ENCODE measurements at regions not wholly inside any gene's neighbourhood (a gene's known extent, or its start where the extent isn't known, plus 50 kb on each side); places are given as distances from the start of the nearest gene placed in this dataset.
"Not testable (repeated sequence)": the region's sequence is repeated elsewhere in the genome, so short reads cannot be mapped to it uniquely, and the experiment has no call there.

GRCh38 chr7:149714081-149714909 is 59.1 kb downstream of the ZNF467 start:
- peak; percentile 52 for DNase-seq

DNA sequence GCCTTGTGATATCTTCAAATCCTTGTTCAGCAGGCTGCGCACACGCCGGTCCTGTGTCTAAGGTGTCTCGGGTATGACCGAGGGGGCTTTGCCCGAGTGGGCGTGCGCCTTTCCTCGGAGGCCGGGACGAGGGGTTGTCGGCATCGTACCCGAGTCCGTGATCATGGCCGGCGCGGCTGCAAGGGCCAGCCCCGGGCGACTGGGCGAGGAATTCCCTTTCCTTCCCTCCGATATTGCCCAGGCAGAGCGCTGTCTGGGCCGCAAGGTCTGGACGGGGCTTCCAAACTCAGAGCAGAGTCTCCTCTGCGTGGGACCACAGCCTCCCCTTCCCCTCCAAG is 59.7 kb downstream of the ZNF467 start:
- no peak for DNase-seq

- DNase-seq = no peak
These were observed 60.2 kb downstream of the ZNF467 start for GRCh38 chr7:149713061-149713730.

- DNase-seq = no peak
These were observed 65.4 kb downstream of the ZNF467 start for GRCh38 chr7:149708026-149708425.

DNA sequence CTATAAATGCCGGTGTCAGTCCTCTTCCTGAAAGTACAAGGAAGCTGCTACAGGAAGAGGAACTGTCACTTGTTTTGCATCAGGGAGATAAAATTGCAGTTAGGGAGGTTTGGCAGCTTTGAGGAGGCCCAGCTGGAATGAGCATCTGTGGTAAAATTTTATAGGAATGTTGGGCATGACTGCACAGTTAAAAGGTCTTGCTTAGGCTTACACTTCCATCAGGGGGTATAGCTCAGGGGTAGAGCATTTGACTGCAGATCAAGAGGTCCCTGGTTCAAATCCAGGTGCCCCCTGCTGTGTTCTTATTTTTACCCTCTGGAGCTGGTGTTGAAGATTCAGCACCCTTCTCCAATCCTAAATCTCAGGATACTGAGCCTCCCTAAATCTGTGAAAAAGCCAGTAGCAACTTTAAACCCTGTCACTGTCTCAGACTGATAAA is 65.9 kb downstream of the ZNF467 start:
- DNase-seq = no peak

DNA sequence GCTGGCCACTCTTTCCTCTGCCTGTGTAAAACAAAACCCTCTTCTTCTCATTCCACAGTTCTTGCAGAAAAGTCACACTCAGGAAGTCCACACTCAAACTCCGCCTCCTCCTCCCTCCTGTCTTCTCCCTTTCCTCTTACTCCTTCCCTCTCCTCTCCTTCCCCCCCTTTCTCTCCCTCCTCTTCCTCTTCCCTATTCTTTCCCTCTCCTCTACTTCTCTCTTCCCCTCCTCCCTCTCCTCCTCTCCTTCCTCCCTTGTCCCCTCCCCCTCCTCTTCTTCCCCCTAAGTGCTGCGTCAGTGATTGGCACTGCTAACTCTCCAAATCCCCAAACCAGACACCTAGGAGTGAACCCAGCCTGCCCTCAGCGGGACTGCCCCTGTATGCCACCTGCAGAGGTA is 67.0 kb downstream of the ZNF467 start:
- no peak for DNase-seq

DNA sequence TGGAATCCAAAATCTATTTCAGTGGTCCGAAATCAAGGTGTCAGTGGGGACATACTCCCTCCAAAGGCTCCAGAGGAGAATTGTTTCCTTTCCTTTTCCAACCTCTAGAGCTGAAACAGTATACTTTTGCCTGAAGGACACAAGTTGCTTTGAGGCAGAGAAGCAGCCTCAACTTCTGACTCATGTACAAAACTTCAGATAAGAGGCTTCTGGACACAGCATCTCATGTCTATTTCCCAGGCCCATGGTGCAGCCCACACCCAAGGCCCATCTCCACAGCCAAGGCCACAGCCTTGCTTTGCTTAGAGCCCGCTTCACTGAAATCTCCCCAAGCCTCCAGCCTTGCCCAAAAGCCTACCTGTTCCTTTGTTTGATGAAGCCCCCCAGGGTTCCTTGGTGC is 68.9 kb downstream of the ZNF467 start:
- DNase-seq = no peak

DNA sequence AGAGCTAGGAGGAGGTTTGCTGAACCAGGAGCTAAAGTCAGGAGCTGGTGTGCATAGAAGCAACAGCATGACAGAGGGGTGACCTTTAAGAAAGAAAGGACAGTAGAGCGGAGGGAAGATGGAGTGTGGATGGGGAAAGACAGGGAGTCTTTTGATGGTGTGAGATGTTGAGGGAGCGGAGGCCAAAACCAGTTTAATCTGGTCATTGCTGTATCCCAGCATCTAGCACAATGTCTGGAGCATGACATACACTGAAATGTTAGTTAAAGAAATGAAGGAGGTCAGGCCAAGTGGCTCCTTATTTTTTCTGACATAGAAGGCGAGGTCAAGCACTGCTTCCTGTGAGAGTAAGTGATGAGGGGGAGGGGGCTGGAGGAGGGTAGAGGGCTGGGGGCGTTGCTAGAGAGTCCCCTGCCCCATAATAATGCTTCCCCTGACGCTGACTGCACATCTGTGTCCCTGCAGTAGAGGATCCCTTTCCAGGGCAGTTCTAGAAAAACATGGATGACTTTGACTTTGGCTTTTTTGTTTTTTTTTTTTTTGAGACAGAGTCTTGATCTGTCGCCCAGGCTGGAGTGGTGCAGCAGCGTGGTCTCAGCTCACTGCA is 70.2 kb downstream of the ZNF467 start:
- DNase-seq = no peak

- no peak for DNase-seq
These were observed 71.7 kb downstream of the ZNF467 start for GRCh38 chr7:149701495-149702240.

GRCh38 chr7:149697767-149698166 is 75.6 kb downstream of the ZNF467 start:
- DNase-seq = not testable (repeated sequence)

DNA sequence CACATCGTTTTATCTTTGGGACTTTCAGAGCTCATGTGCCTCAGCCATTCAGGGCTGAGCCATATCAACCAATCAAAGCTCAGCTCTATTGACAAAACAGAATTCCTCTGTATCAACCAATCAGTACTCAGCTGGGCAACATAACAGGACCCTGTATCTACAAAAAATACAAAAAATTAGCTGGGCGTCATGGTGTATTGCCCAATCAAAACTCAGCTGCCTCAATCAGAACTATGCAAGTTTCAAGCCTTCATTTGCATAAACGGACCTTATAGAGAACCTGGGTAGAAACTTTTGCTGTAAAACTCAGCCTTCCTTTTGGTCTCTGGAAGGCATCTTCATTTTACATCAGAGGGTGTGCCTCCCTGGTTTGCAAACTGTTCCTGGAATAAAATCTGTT is 77.1 kb downstream of the ZNF467 start:
- DNase-seq = no peak

GRCh38 chr7:149692557-149692982 is 80.8 kb downstream of the ZNF467 start:
- no peak for DNase-seq

DNA sequence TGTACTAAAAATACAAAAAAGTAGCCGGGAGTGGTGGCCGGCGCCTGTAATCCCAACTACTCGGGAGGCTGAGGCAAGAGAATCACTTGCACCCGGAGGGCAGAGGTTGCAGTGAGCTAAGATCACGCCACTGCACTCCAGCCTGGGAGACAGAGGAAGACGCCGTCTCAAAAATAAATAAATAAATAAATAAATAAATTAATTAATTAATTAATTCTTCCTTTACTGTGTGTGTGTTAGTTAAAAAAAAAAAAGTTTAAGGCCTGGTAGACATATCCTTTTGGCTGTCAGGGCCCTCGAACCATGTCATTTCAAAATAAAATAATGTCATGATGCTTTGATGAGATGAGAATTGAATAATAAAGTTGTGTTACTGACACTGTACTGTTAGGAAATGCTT is 81.3 kb downstream of the ZNF467 start:
- DNase-seq = no peak

DNA sequence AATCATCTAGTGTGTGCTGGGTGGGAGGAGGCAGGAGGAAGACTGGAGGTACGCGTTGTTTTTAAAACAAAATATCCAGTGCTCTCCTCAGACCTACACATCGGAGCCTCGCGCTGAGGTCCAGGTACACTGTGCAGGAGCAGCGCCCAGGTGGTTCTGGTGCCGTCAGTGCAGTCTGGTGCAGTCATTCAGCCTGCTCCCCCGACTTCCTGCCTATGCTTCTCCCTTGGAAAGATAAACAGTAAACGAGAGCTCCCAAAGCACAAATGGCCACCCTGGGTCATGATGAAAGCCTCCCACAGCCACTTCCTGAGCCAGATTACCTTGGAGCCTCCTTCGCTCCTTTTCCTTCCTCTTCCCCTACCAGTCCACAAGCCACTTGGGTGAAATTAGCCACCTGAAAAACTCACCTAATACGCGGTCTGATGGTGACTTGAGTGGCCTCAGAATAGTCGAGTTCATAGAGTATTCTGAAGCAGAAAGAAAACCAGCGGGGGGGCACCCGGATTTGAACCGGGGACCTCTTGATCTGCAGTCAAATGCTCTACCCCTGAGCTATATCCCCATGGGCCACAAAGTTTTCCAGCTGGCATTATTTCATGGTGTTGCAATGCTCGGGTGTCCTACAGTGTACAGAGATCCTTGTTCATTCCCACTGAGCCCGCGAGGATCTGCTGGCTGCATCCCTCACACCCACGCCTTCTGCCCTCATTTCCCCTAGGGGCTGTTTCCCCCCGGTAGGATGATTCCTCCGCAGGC is 82.5 kb downstream of the ZNF467 start:
- DNase-seq = no peak

DNA sequence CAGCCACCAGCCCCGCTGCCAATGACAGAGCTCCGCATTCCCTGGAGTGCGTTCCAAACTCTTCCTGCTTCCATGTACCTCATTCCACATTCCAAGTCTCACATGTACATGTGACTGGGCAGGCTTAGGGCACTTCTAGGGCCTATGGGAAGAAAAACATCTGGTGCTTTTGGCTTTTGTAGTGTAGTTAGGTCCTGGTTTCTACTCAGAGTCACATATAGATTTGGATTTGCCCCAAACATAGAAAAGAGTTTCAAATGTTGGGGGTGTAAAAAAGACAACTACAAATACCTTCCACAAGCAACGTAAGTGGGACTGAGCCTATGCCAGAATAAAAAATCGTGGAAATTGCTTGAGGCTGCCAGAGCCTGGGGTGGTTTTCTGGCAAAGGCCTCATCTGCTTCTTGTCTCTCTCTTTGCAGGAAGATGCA is 84.1 kb downstream of the ZNF467 start:
- DNase-seq = no peak

GRCh38 chr7:149688836-149689235 is 84.6 kb downstream of the ZNF467 start:
- DNase-seq = no peak

DNA sequence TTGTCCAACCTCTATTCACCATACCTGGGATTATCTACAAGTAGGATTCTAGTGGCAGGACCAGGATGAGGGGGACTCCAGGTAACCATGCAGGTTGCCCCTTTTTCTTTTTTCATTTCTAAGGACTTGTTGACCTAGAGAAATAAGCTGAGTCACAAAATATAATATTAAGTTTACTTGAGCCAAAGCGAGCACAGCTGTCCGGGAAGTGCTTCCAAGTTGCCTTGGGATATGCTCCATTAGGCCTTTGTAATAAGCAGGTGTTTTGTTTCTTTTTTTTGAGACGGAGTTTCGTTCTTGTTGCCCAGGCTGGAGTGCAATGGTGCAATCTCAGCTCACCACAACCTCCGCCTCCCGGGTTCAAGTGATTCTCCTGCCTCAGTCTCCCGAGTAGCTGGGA is 85.6 kb downstream of the ZNF467 start:
- DNase-seq = not testable (repeated sequence)

GRCh38 chr7:149686449-149686848 is 86.9 kb downstream of the ZNF467 start:
- no peak for DNase-seq

DNA sequence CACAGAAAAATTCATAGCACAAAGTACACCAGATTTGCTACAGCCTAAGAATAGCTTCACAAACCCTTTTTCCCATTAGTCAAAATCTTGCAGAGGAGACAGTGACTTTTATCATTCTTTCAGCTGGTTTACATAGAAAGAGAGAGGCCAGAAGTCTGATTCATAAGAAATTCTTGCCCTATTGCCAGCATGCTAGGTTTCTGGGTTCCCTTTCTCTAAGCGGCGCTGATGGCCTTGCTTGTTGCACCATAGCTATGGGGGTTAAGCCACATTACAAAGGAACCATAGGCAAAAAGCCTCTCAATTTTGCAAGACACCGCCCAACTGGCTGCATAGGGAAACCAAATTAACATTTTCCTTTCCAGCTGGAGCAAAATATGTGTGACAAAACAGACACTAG is 87.4 kb downstream of the ZNF467 start:
- DNase-seq = no peak

DNA sequence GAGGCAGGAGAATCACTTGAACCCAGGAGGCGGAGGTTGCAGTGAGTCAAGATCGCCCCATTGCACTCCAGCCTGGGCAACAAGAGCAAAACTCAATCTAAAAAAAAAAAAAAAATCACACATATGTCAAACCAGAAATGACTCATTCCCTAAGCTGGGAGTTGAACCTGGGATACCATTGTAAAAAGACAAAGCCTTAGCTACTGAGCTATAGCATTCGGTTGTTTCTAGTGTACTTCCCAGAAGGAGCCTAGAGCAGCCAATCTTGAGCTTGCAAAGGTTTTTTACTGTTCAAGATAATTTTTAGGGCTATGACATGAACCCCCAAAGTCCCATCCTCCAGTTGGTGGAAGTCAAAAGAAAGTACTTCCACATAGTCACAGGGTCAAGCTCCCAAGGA is 87.9 kb downstream of the ZNF467 start:
- DNase-seq = no peak

- no peak for DNase-seq
These were observed 89.5 kb downstream of the ZNF467 start for GRCh38 chr7:149683898-149684297.

GRCh38 chr7:149683181-149683580 is 90.2 kb downstream of the ZNF467 start:
- no peak for DNase-seq

DNA sequence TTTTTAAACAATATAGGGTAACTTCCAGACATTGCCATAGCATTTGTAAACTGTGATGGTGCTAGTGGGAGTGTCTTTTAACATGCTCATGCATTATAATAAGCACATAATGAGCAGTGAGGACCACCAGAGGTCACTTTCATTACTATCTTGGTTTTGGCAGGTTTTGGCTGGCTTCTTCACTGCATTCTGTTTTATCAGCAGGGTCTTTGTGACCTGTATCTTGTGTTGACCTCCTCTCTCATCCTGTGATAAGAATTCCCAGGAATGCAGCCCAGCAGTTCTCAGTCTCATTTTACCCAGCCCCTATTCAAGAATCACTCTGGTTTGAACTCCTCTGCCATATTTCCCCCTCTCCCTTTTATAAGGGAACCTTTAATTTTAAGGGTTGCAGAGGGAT is 91.3 kb downstream of the ZNF467 start:
- DNase-seq = no peak
